ENCODE measurements at regions not wholly inside any gene's neighbourhood (a gene's known extent, or its start where the extent isn't known, plus 50 kb on each side); places are given as distances from the start of the nearest gene placed in this dataset.

DNA sequence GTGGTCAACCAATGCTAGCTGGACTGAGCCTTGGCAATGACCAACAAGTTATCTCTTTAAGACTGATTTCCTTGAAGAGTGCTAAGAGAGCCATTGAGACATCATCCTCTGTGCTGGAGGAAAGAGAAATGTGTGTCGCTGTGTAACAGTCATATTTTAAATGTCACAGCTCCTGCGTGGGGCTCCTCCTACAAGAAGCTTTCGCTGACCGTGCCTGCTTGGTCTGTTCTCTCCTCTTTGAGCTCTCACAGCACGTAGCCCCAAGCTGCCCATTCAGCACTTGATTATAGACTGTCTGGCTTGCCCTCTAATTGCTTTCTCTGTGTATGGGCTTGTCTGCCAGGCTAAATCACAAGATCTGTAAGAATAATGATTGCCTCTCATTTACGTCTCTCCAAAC is 221.3 kb downstream of the FOXD2 start:
- H3K4me1 ChIP-seq (ENCODE audit: insufficient read depth): no peaks in the 10 kb centered on the region
- no peak overlapping the region for H3K4me3 ChIP-seq
- H3K36me3 ChIP-seq (ENCODE audit: insufficient read depth): no peaks in the 10 kb centered on the region
- Mint-ChIP-seq H3K9me3 (no peaks in the 10 kb centered on the region), H3K27ac (no peak overlapping the region), H3K36me3 (ENCODE audit: low read depth) (no peaks in the 10 kb centered on the region), H3K4me1 (no peaks in the 10 kb centered on the region; the same call in 2 of the 3 replicates), H3K27me3 (ENCODE audit: insufficient read depth, low read depth, poor library complexity) (peaks cover 8% of the 10 kb centered on the region), H3K4me3 (no peak overlapping the region)
- H3K4me2 ChIP-seq: no peak overlapping the region
- no peak overlapping the region for H2AFZ ChIP-seq
- no peaks in the 10 kb centered on the region for H3K9me2 ChIP-seq (ENCODE audit: insufficient read depth)
- ATAC-seq: no peak
- no peak overlapping the region for H3K27ac ChIP-seq (ENCODE audit: low read depth)
- H3K27me3 ChIP-seq (ENCODE audit: insufficient read depth): no peaks in the 10 kb centered on the region
- H3F3A ChIP-seq (replicated peaks; ENCODE audit: low read depth): no peaks in the 10 kb centered on the region
- H4K20me1 ChIP-seq (replicated peaks; ENCODE audit: insufficient read depth): no peaks in the 10 kb centered on the region; the same call in 1 of the 2 replicates
- no peak for DNase-seq (ENCODE audit: low spot score)
- no peak for TF ChIP-seq STAT1 (IDR thresholded peaks at IDR 0.05; ENCODE audit: unreplicated experiment)
- no peak for TF ChIP-seq NANOG (IDR thresholded peaks at IDR 0.05; ENCODE audit: borderline replicate concordance)
- TF ChIP-seq JUNB (IDR thresholded peaks at IDR 0.05; ENCODE audit: unreplicated experiment): no peak
- TF ChIP-seq, protein P1, sequence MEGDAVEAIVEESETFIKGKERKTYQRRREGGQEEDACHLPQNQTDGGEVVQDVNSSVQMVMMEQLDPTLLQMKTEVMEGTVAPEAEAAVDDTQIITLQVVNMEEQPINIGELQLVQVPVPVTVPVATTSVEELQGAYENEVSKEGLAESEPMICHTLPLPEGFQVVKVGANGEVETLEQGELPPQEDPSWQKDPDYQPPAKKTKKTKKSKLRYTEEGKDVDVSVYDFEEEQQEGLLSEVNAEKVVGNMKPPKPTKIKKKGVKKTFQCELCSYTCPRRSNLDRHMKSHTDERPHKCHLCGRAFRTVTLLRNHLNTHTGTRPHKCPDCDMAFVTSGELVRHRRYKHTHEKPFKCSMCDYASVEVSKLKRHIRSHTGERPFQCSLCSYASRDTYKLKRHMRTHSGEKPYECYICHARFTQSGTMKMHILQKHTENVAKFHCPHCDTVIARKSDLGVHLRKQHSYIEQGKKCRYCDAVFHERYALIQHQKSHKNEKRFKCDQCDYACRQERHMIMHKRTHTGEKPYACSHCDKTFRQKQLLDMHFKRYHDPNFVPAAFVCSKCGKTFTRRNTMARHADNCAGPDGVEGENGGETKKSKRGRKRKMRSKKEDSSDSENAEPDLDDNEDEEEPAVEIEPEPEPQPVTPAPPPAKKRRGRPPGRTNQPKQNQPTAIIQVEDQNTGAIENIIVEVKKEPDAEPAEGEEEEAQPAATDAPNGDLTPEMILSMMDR (conservative IDR thresholded peaks at IDR 0.05; ENCODE audit: low read depth in 2 of 2): no peak
- TF ChIP-seq ZNF114 (CRISPR knock-in tag; IDR thresholded peaks at IDR 0.05): no peak
- TF ChIP-seq, protein P2, sequence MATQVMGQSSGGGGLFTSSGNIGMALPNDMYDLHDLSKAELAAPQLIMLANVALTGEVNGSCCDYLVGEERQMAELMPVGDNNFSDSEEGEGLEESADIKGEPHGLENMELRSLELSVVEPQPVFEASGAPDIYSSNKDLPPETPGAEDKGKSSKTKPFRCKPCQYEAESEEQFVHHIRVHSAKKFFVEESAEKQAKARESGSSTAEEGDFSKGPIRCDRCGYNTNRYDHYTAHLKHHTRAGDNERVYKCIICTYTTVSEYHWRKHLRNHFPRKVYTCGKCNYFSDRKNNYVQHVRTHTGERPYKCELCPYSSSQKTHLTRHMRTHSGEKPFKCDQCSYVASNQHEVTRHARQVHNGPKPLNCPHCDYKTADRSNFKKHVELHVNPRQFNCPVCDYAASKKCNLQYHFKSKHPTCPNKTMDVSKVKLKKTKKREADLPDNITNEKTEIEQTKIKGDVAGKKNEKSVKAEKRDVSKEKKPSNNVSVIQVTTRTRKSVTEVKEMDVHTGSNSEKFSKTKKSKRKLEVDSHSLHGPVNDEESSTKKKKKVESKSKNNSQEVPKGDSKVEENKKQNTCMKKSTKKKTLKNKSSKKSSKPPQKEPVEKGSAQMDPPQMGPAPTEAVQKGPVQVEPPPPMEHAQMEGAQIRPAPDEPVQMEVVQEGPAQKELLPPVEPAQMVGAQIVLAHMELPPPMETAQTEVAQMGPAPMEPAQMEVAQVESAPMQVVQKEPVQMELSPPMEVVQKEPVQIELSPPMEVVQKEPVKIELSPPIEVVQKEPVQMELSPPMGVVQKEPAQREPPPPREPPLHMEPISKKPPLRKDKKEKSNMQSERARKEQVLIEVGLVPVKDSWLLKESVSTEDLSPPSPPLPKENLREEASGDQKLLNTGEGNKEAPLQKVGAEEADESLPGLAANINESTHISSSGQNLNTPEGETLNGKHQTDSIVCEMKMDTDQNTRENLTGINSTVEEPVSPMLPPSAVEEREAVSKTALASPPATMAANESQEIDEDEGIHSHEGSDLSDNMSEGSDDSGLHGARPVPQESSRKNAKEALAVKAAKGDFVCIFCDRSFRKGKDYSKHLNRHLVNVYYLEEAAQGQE (IDR thresholded peaks at IDR 0.05; ENCODE audit: unreplicated experiment): no peak
- TF ChIP-seq CREB1 (CRISPR knock-in tag; IDR thresholded peaks at IDR 0.05; ENCODE audit: low read depth): no peak
- TF ChIP-seq POLR2AphosphoS5 (IDR thresholded peaks at IDR 0.05; ENCODE audit: low read depth): no peak
- no peaks in the 10 kb centered on the region for H3K79me2 ChIP-seq (replicated peaks; ENCODE audit: insufficient read depth)

- H3K4me3 Mint-ChIP-seq: no peak overlapping the region
- TF ChIP-seq EZH2phosphoT487 (IDR thresholded peaks at IDR 0.05; ENCODE audit: unreplicated experiment) (no peak), ZNF462 (CRISPR knock-in tag; IDR thresholded peaks at IDR 0.05) (no peak), EZH2 (IDR thresholded peaks at IDR 0.05; ENCODE audit: low read depth, unreplicated experiment) (no peak), ZNF114 (CRISPR knock-in tag; IDR thresholded peaks at IDR 0.05) (no peak), STAT1 (IDR thresholded peaks at IDR 0.05; ENCODE audit: unreplicated experiment) (no peak)
Observed at GRCh38 chr1:47660622-47661021, 222.8 kb downstream of the FOXD2 start.

More at GRCh38 chr1:47660622-47661021, 222.8 kb downstream of the FOXD2 start:
- Histone ChIP-seq H3K27me3 (ENCODE audit: insufficient read depth) (no peaks in the 10 kb centered on the region), H3K9me2 (ENCODE audit: insufficient read depth) (no peaks in the 10 kb centered on the region), H3K27ac (ENCODE audit: low read depth) (no peak overlapping the region), H2AFZ (no peak overlapping the region), H3K36me3 (ENCODE audit: insufficient read depth) (no peaks in the 10 kb centered on the region), H3K4me2 (no peak overlapping the region), H3K4me3 (no peak overlapping the region), H4K20me1 (replicated peaks; ENCODE audit: insufficient read depth) (no peaks in the 10 kb centered on the region; the same call in 1 of the 2 replicates), H3K4me1 (ENCODE audit: insufficient read depth) (no peaks in the 10 kb centered on the region), H3K79me2 (replicated peaks; ENCODE audit: insufficient read depth) (no peaks in the 10 kb centered on the region), H3F3A (replicated peaks; ENCODE audit: low read depth) (no peaks in the 10 kb centered on the region)
- no peaks in the 10 kb centered on the region for H3K4me1 Mint-ChIP-seq
- no peaks in the 10 kb centered on the region; the same call in 2 of the 3 replicates for H3K9me3 Mint-ChIP-seq
- no peak overlapping the region for H3K27ac Mint-ChIP-seq
- no peaks in the 10 kb centered on the region for H3K36me3 Mint-ChIP-seq (ENCODE audit: low read depth)
- ATAC-seq: no peak
- no peak for DNase-seq (ENCODE audit: low spot score)
- H3K27me3 Mint-ChIP-seq (ENCODE audit: insufficient read depth, low read depth, poor library complexity): peaks cover 10% of the 10 kb centered on the region
